Aorta (tissue), 5 donors: ENCODE measurements at regions not wholly inside any gene's neighbourhood (a gene's known extent, or its start where the extent isn't known, plus 50 kb on each side); places are given as distances from the start of the nearest gene placed in this dataset.
"Not testable (repeated sequence)": the region's sequence is repeated elsewhere in the genome, so short reads cannot be mapped to it uniquely, and the experiment has no call there.

Experiments used
- ATAC-seq: fragments of 200-7000 bp; cut with Tn5 transposase; one replicate; pipeline ENCODE4 v1.9.1; 2022; ENCODE audit warnings: moderate library complexity; ENCODE audit not compliant: low FRiP score
- DNase-seq, 2 donors: peaks; one replicate each; pipeline ENCODE4 v3.0.0-alpha.2; 2020
- H3K27ac ChIP-seq, 2 donors: one replicate each; pipeline ENCODE4 v1.5.1; 2013; ENCODE audit warnings: low read length in 2 of 2, mild to moderate bottlenecking in 2 of 2, moderate library complexity in 2 of 2, control low read depth in 1 of 2, inconsistent platforms in 1 of 2, low read depth in 1 of 2
- H3K27me3 ChIP-seq, 2 donors: one replicate each; pipeline ENCODE4 v1.6.1; 2013; ENCODE audit warnings: control low read depth in 1 of 2, low read length in 1 of 2, mild to moderate bottlenecking in 1 of 2, moderate library complexity in 1 of 2; ENCODE audit not compliant: insufficient read depth in 2 of 2, control insufficient read depth in 1 of 2
- H3K36me3 ChIP-seq, 2 donors: one replicate each; pipeline ENCODE4 v1.6.1; 2013; ENCODE audit warnings: control low read depth in 1 of 2, low read length in 1 of 2, mild to moderate bottlenecking in 1 of 2; ENCODE audit not compliant: insufficient read depth in 2 of 2, control insufficient read depth in 1 of 2
- H3K4me1 ChIP-seq, 2 donors: one replicate each; pipeline ENCODE4 v1.6.1; 2013; ENCODE audit warnings: low read length in 2 of 2, control low read depth in 1 of 2, mild to moderate bottlenecking in 1 of 2, moderate library complexity in 1 of 2; ENCODE audit not compliant: insufficient read depth in 2 of 2, control insufficient read depth in 1 of 2
- H3K4me3 ChIP-seq, 2 donors: one replicate each; pipeline ENCODE4 v1.5.1; 2013; ENCODE audit warnings: low read length in 2 of 2, control low read depth in 1 of 2, mild to moderate bottlenecking in 1 of 2
- H3K9me3 ChIP-seq: one replicate; pipeline ENCODE4 v1.6.1; 2013; ENCODE audit warnings: mild to moderate bottlenecking, low read length; ENCODE audit not compliant: control insufficient read depth
- WGBS, 2 donors: extraction: QIAGEN DNeasy Blood & Tissue Kit; methylation state at CpG; one replicate each; pipeline ENCODE4 v1.1.7; 2013; 5-methylcytosine and 5-hydroxymethylcytosine counted together
- intact Hi-C, 2 donors: fragments of 100-400 bp; cut with DNase I; formaldehyde crosslinking; loops; one replicate each; pipeline versions ENCODE4 v1.14.2 to v1.15.0; 2022
- donor health status: healthy with polysubstance abuse.
- donor health status: Bipolar disorder and iron deficiency.
- donor health status: DM: no; HTN: no; CAD: no.
- donor health status: DM: no; HTN: no; CAD: no.
- donor health status: DM: yes; HTN: yes; CAD: no.

DNA sequence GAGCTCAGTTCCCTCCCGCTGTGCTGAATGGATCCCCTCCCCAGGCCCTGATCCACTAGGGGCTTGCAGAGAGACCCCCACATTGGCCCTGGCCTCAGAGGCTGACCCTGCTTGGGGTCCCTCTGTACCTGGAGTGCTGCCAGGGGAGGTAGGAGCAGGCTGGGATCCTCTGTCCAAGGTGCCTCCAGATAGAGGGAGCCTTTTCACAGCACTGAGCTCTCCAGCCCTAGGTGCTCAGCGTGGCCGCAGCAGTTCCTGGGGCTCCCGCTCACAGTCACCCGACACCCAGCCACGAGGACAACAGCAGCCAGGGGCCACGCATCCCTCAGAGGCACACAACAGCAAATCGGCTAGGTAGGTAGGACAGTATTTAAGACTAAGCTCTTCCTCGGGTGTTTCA lies 62.2 kb upstream of the IRX2 start:
- ATAC-seq, result no peak
- H3K27ac ChIP-seq, result no peak overlapping the region
- H3K9me3 ChIP-seq, result no peaks in the 10 kb centered on the region
- H3K27me3 ChIP-seq, result no peaks in the 10 kb centered on the region
- no peaks in the 10 kb centered on the region for H3K4me1 ChIP-seq
- H3K36me3 ChIP-seq, result no peaks in the 10 kb centered on the region
- DNase-seq, result no peak
- intact Hi-C loops, result no loop called here
- H3K4me3 ChIP-seq, result no peak overlapping the region
- 59 to 73% methylated on average over 9 of the region's 9 CpGs for WGBS, 2 donors

- intact Hi-C loops, result no loop called here
- DNase-seq, result no peak
- Histone ChIP-seq H3K36me3 (no peaks in the 10 kb centered on the region), H3K4me3 (no peak overlapping the region), H3K27me3 (no peaks in the 10 kb centered on the region), H3K27ac (no peak overlapping the region), H3K4me1 (no peaks in the 10 kb centered on the region), H3K9me3 (no peaks in the 10 kb centered on the region)
- WGBS, 2 donors, result 79 to 90% methylated on average over 3 of the region's 3 CpGs
- ATAC-seq, result no peak
These were observed 59.2 kb upstream of the IRX2 start for GRCh38 chr5:2810644-2811043.

DNA sequence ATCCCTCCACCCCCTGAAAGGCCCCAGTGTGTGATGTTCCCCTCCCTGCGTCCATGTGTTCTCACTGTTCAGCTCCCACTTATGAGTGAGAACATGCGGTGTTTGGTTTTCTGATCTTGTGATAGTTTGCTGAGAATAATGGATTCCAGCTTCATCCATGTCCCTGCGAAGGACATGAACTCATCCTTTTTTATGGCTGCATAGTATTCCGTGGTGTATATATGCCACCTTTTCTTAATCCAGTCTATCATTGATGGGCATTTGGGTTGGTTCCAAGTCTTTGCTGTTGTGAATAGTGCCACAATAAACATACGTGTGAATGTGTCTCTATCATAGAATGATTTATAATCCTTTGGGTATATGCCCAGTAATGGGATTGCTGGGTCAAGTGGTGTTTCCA lies 55.8 kb upstream of the IRX2 start:
- H3K4me1 ChIP-seq, H3K27me3 ChIP-seq, H3K36me3 ChIP-seq, H3K27ac ChIP-seq, H3K4me3 ChIP-seq, DNase-seq, ATAC-seq, intact Hi-C loops, H3K9me3 ChIP-seq: not testable (repeated sequence)
- WGBS, 2 donors, result 67 to 81% methylated on average over 5 of the region's 5 CpGs

- no peak for ATAC-seq
- WGBS, 2 donors, result 71 to 81% methylated on average over 12 of the region's 12 CpGs
- H3K4me3 ChIP-seq, result no peak overlapping the region
- no peak for DNase-seq
- no peaks in the 10 kb centered on the region for H3K27me3 ChIP-seq
- intact Hi-C loops, result no loop called here
- H3K27ac ChIP-seq, result no peak overlapping the region
- no peaks in the 10 kb centered on the region for H3K9me3 ChIP-seq
- no peaks in the 10 kb centered on the region for H3K36me3 ChIP-seq
- no peaks in the 10 kb centered on the region for H3K4me1 ChIP-seq
These were observed 54.7 kb upstream of the IRX2 start for GRCh38 chr5:2806176-2806575.

GRCh38 chr5:2805080-2805479 lies 53.6 kb upstream of the IRX2 start:
- ATAC-seq, result no peak
- Histone ChIP-seq H3K9me3 (no peaks in the 10 kb centered on the region), H3K27me3 (no peaks in the 10 kb centered on the region), H3K4me1 (no peaks in the 10 kb centered on the region), H3K36me3 (no peaks in the 10 kb centered on the region), H3K27ac (no peak overlapping the region), H3K4me3 (no peak overlapping the region)
- DNase-seq, result no peak
- intact Hi-C loops, result no loop called here
- 51 to 56% methylated on average over 5 of the region's 5 CpGs for WGBS, 2 donors

DNA sequence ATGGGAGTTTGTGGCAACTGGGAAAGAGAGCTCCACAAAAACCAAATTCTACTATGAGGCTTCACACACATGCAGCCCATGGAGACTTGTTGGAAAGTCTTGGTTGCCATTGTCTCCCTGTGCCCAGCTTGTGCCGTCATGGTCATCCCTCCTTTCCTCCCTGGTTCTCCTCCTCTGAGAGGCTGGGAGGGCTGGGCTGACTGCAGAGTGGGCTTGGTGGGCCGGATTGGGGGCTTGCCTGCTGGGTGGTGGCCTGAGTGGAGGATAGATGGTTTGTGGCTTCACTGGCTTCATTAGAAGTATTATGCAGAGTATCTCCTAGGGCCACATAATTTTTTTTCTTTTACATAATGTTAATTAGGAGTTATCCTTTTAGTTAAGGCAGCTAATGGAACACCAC lies 52.3 kb upstream of the IRX2 start:
- intact Hi-C loops, result no loop called here
- 62 to 70% methylated on average over 2 of the region's 2 CpGs for WGBS, 2 donors
- H3K36me3 ChIP-seq, result no peaks in the 10 kb centered on the region
- H3K27me3 ChIP-seq, result no peaks in the 10 kb centered on the region
- H3K4me1 ChIP-seq, result no peaks in the 10 kb centered on the region
- H3K27ac ChIP-seq, result no peak overlapping the region
- no peak for ATAC-seq
- H3K9me3 ChIP-seq, result no peaks in the 10 kb centered on the region
- no peak for DNase-seq
- H3K4me3 ChIP-seq, result no peak overlapping the region

GRCh38 chr5:2802693-2803365 lies 51.4 kb upstream of the IRX2 start:
- whole genome bisulfite sequencing, 2 donors, result 59 to 67% methylated on average over 10 of the region's 10 CpGs
- ATAC-seq, result no peak

DNA sequence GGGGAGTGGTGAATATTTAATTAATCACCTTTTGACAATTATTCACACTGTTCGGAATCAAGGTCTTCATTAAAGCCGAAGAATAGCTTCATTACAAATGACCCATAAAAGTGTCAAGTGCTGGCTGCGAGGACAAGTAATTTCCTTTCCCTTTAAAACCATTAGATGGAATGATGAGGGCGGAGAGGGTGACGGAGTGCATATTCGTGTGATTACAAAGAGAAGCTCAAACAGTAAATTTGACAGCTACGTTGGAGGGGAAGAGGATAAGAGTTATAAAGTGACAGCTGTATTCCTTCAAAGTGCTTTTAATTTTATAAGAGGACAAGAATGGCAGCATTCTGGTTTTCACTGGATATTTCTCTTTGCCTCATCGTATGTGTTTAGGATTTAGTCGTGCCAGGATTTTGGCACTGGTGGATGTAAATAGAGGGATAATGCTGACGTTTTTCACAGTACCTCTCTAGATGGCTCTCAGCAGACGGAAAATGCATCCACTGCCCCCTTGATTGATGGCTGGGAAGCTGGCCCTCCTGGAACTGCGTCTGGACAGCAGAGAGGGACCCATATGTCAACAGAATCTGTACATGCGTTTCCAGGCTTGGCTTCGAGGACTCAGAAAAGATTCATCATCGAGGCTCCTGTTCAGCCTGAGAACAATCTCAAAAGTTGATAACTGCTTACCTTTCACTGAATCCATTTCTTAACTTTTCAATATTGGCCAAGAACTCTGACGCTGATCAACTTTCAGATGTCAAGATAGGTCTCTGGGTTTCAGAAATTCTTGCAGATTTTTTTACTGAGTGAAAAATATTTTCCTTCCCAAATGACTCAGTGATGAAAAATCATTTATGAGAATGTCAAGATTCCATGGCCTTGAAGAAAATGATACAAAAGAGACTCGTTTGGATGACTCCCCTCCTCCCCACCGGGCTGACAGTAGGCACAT lies 50.4 kb upstream of the IRX2 start:
- DNase-seq, result no peak
- Histone ChIP-seq H3K36me3 (no peaks in the 10 kb centered on the region), H3K27ac (no peak overlapping the region), H3K27me3 (no peaks in the 10 kb centered on the region), H3K4me3 (no peak overlapping the region), H3K4me1 (no peaks in the 10 kb centered on the region), H3K9me3 (no peaks in the 10 kb centered on the region)
- ATAC-seq, result no peak
- intact Hi-C loops, result no loop called here
- 10 to 20% methylated on average over 18 of the region's 18 CpGs for WGBS, 2 donors

More at GRCh38 chr5:2802693-2803365, 51.4 kb upstream of the IRX2 start:
- intact Hi-C loops, result no loop called here
- Histone ChIP-seq H3K9me3 (no peaks in the 10 kb centered on the region), H3K4me3 (no peak overlapping the region), H3K27me3 (no peaks in the 10 kb centered on the region), H3K4me1 (no peaks in the 10 kb centered on the region), H3K27ac (no peak overlapping the region), H3K36me3 (no peaks in the 10 kb centered on the region)
- DNase-seq, result no peak
